NCI-H82 (cell line): ENCODE measurements at regions not wholly inside any gene's neighbourhood (a gene's known extent, or its start where the extent isn't known, plus 50 kb on each side); places are given as distances from the start of the nearest gene placed in this dataset.

Experiments used
- DNase-seq: peaks from one replicate; lab custom pipeline; 2025; lab: John Stamatoyannopoulos, UW

- no peak for DNase-seq
These were observed 49.9 kb upstream of the DAPK1 start for GRCh38 chr9:87447547-87448432.
